HepG2 (cell line): ENCODE measurements at regions not wholly inside any gene's neighbourhood (a gene's known extent, or its start where the extent isn't known, plus 50 kb on each side); places are given as distances from the start of the nearest gene placed in this dataset.

Experiments used
- ATAC-seq: fragments of 200-7000 bp; cut with Tn5 transposase; 3 replicates; pipeline ENCODE4 v1.9.1; 2020; ENCODE audit warnings: mild to moderate bottlenecking, moderate library complexity
- BruUV-seq: library from RNA; stranded (reverse); fragments of 400-500 nt; replicated peaks from 2 replicates; lab custom pipeline; 2021; lab: Mats Ljungman, UMichigan
- CTCF ChIA-PET: fragments of 300-600 bp; formaldehyde crosslinking; extraction: SDS; loops from one replicate; lab custom pipeline; 2021; ENCODE audit warnings: low total read pairs, inconsistent platforms, low intra/inter-chr PET ratio; lab: Yijun Ruan, JAX
- POLR2A ChIA-PET: fragments of 350-600 bp; sonication (Branson Sonifier 250); formaldehyde crosslinking; loops from one replicate; lab custom pipeline; 2020; ENCODE audit warnings: antibody characterized with exemption, inconsistent platforms; lab: Yijun Ruan, JAX
- DNase-seq: peaks from one replicate; pipeline ENCODE4 v3.0.0-alpha.2; 2015; ENCODE audit warnings: low spot score
- FAIRE-seq: peaks from 3 replicates; lab custom pipeline; 2011; peaks lifted over from hg19 to GRCh38; lab: Jason Lieb, UNC
- H2AFZ ChIP-seq: one replicate; pipeline ENCODE4 v1.6.1; 2011; ENCODE audit warnings: low read length, inconsistent platforms
- H3K27ac ChIP-seq: fragments of 300-600 bp; 3 replicates; pipeline ENCODE4 v1.8.0; 2011; ENCODE audit warnings: mixed run types, mild to moderate bottlenecking, mixed read lengths, low read length, inconsistent platforms; ENCODE audit not compliant: insufficient read depth; ENCODE audit errors: extremely low read length
- H3K27me3 ChIP-seq, 2 experiments: fragments of 200-600 bp in 1 of 2; 2 replicates in 1 of 2; 3 replicates in 1 of 2; pipeline versions ENCODE4 v1.6.0 to v1.8.0; 2011; ENCODE audit warnings: low read length in 2 of 2, mild to moderate bottlenecking in 2 of 2, moderate library complexity in 2 of 2, inconsistent platforms in 1 of 2; ENCODE audit not compliant: insufficient read depth in 2 of 2, control insufficient read depth in 1 of 2
- H3K36me3 ChIP-seq, 2 experiments: fragments of 200-600 bp in 1 of 2; replicated peaks in 1 of 2; 2 replicates in 1 of 2; 3 replicates in 1 of 2; pipeline versions ENCODE4 v1.5.1 to v1.8.0; 2011; ENCODE audit warnings: low read length in 2 of 2, inconsistent platforms in 1 of 2; ENCODE audit not compliant: insufficient read depth in 2 of 2, control insufficient read depth in 1 of 2
- H3K4me1 ChIP-seq: 2 replicates; pipeline ENCODE4 v1.5.1; 2012; ENCODE audit warnings: low read length, inconsistent platforms; ENCODE audit not compliant: insufficient read depth
- H3K4me2 ChIP-seq: 2 replicates; pipeline ENCODE4 v1.6.0; 2011; ENCODE audit warnings: low read depth, low read length, inconsistent platforms
- H3K4me3 ChIP-seq, 3 experiments: fragments of 200-600 bp in 1 of 3; sonication (generic), shearing (Covaris generic) in 1 of 3; replicated peaks in 1 of 3; 2 replicates each; pipeline ENCODE4 v1.5.1; 2011 to 2016; ENCODE audit warnings: low read length in 3 of 3, inconsistent platforms in 2 of 3, low read depth in 2 of 3, mild to moderate bottlenecking in 2 of 3, control low read depth in 1 of 3, mixed read lengths in 1 of 3; ENCODE audit not compliant: insufficient read depth in 1 of 3
- H3K79me2 ChIP-seq: one replicate; pipeline ENCODE4 v1.6.1; 2011; ENCODE audit warnings: low read length, inconsistent platforms; ENCODE audit not compliant: insufficient read depth
- H3K9ac ChIP-seq: 2 replicates; pipeline ENCODE4 v1.6.0; 2011; ENCODE audit warnings: mild to moderate bottlenecking, low read depth, low read length, inconsistent platforms; ENCODE audit not compliant: insufficient read depth
- H3K9me3 ChIP-seq: 2 replicates; pipeline ENCODE4 v1.5.1; 2012; ENCODE audit warnings: mild to moderate bottlenecking, low read length
- H4K20me1 ChIP-seq: 2 replicates; pipeline ENCODE4 v1.6.0; 2011; ENCODE audit warnings: inconsistent platforms, mild to moderate bottlenecking, low read length, moderate library complexity; ENCODE audit not compliant: insufficient read depth
- ATF7 ChIP-seq, 2 experiments: fragments of 450-650 bp in 1 of 2; sonication (generic) in 1 of 2; formaldehyde crosslinking in 1 of 2; IDR thresholded peaks; 2 replicates each; pipeline versions ENCODE4 v1.4.0 to v1.6.1; 2016 to 2020; ENCODE audit warnings: antibody characterized with exemption in 1 of 2, mild to moderate bottlenecking in 1 of 2, missing genetic modification reagents in 1 of 2
- POGK ChIP-seq: sonication (generic); formaldehyde crosslinking; conservative IDR thresholded peaks from 2 replicates; pipeline ENCODE4 v1.8.0; 2022; ENCODE audit warnings: mild to moderate bottlenecking, moderate library complexity, missing genetic modification reagents
- ZNF407 ChIP-seq: sonication (generic); formaldehyde crosslinking; IDR thresholded peaks from one replicate; pipeline ENCODE4 v1.5.1; 2020; ENCODE audit warnings: mild to moderate bottlenecking, missing genetic modification reagents; ENCODE audit errors: not compliant biosample characterization
- WGBS: methylation state at CpG from one replicate; pipeline ENCODE4 v1.1.6; 2017; ENCODE audit warnings: low lambda C conversion rate; 5-methylcytosine and 5-hydroxymethylcytosine counted together
- in situ Hi-C: cut with HindIII; loops from 2 replicates; pipeline ENCODE4 v1.10.0; 2017; ENCODE audit warnings: low pct_unique_long_range_greater_than_20kb; ENCODE audit not compliant: extremely low pct_ligation_motif_present
- intact Hi-C: fragments of 100-400 bp; cut with micrococcal nuclease; formaldehyde crosslinking; loops from one replicate; pipeline ENCODE4 v1.10.0; 2022; ENCODE audit not compliant: unreplicated experiment

- POLR2A ChIA-PET, result no interaction called here
- Histone ChIP-seq H3K9ac (no peak overlapping the region), H3K79me2 (no peaks in the 10 kb centered on the region), H3K4me3 (no peak overlapping the region), H4K20me1 (no peaks in the 10 kb centered on the region), H3K4me1 (no peaks in the 10 kb centered on the region), H2AFZ (no peak overlapping the region), H3K27me3 (no peaks in the 10 kb centered on the region), H3K36me3 (no peaks in the 10 kb centered on the region), H3K9me3 (no peaks in the 10 kb centered on the region), H3K4me2 (no peak overlapping the region), H3K27ac (no peak overlapping the region)
- intact Hi-C loops, result no loop called here
- in situ Hi-C loops, result no loop called here
- CTCF ChIA-PET, result no interaction called here
- FAIRE-seq, result no peak
- ATAC-seq, result no peak
- no peak for DNase-seq
- TF ChIP-seq POGK, result no peak
- peak; percentile 76 for TF ChIP-seq ATF7 (IDR thresholded peaks at IDR 0.05)
- TF ChIP-seq ATF7 (CRISPR knock-in tag; IDR thresholded peaks at IDR 0.05), result no peak
- no peak for TF ChIP-seq ZNF407 (CRISPR knock-in tag)
- BruUV-seq, result no TSS peak
- 0% methylated on average over 3 of the region's 3 CpGs for WGBS
Measured at GRCh38 chr5:105905392-105905791, 1765.3 kb downstream of the EFNA5 start.
